ENCODE measurements at regions not wholly inside any gene's neighbourhood (a gene's known extent, or its start where the extent isn't known, plus 50 kb on each side); places are given as distances from the start of the nearest gene placed in this dataset.

- no peaks in the 10 kb centered on the region for H3K79me2 ChIP-seq (ENCODE audit: insufficient read depth, low read depth)
- TF ChIP-seq CTCF (conservative IDR thresholded peaks at IDR 0.05; ENCODE audit: low read depth, low read length): no peak
- H3K27ac ChIP-seq: no peak overlapping the region
- no peaks in the 10 kb centered on the region for H3K4me1 ChIP-seq (ENCODE audit: low read depth, poor library complexity, severe bottlenecking)
- no peaks in the 10 kb centered on the region for H3K36me3 ChIP-seq (ENCODE audit: insufficient read depth)
- no peaks in the 10 kb centered on the region for H3K27me3 ChIP-seq (ENCODE audit: insufficient read depth, low read depth)
- no peak overlapping the region for H3K4me2 ChIP-seq
- no peak overlapping the region for H3K9ac ChIP-seq
- no peak overlapping the region for H3K4me3 ChIP-seq (IDR thresholded peaks at IDR 0.05; ENCODE audit: insufficient read depth, low read depth, low read length)
- H2AFZ ChIP-seq (ENCODE audit: low read depth): no peak overlapping the region
- H4K20me1 ChIP-seq (ENCODE audit: insufficient read depth): no peaks in the 10 kb centered on the region
Observed at GRCh38 chr1:116211294-116211693, 100.1 kb downstream of the MAB21L3 start.

GRCh38 chr1:116218922-116219321 is 107.7 kb downstream of the MAB21L3 start:
- no peak overlapping the region for H3K9ac ChIP-seq
- no peak overlapping the region for H3K4me2 ChIP-seq
- no peak for TF ChIP-seq CTCF (conservative IDR thresholded peaks at IDR 0.05; ENCODE audit: low read depth, low read length)
- H3K4me3 ChIP-seq (IDR thresholded peaks at IDR 0.05; ENCODE audit: insufficient read depth, low read depth, low read length): no peak overlapping the region
- no peaks in the 10 kb centered on the region for H3K4me1 ChIP-seq (ENCODE audit: low read depth, poor library complexity, severe bottlenecking)
- no peaks in the 10 kb centered on the region for H3K36me3 ChIP-seq (ENCODE audit: insufficient read depth)
- no peaks in the 10 kb centered on the region for H4K20me1 ChIP-seq (ENCODE audit: insufficient read depth)
- H3K27ac ChIP-seq: no peak overlapping the region
- H3K79me2 ChIP-seq (ENCODE audit: insufficient read depth, low read depth): no peaks in the 10 kb centered on the region
- no peak overlapping the region for H2AFZ ChIP-seq (ENCODE audit: low read depth)
- H3K27me3 ChIP-seq (ENCODE audit: insufficient read depth, low read depth): no peaks in the 10 kb centered on the region

- H2AFZ ChIP-seq (ENCODE audit: low read depth): no peak overlapping the region
- H3K9ac ChIP-seq: no peak overlapping the region
- no peaks in the 10 kb centered on the region for H3K27me3 ChIP-seq (ENCODE audit: insufficient read depth, low read depth)
- H3K36me3 ChIP-seq (ENCODE audit: insufficient read depth): no peaks in the 10 kb centered on the region
- TF ChIP-seq CTCF (conservative IDR thresholded peaks at IDR 0.05; ENCODE audit: low read depth, low read length): no peak
- no peak overlapping the region for H3K4me2 ChIP-seq
- H3K27ac ChIP-seq: no peak overlapping the region
- no peaks in the 10 kb centered on the region for H3K4me1 ChIP-seq (ENCODE audit: low read depth, poor library complexity, severe bottlenecking)
- no peaks in the 10 kb centered on the region for H3K79me2 ChIP-seq (ENCODE audit: insufficient read depth, low read depth)
- no peak overlapping the region for H3K4me3 ChIP-seq (IDR thresholded peaks at IDR 0.05; ENCODE audit: insufficient read depth, low read depth, low read length)
- H4K20me1 ChIP-seq (ENCODE audit: insufficient read depth): no peaks in the 10 kb centered on the region
Observed at GRCh38 chr1:116219651-116220434, 108.6 kb downstream of the MAB21L3 start.

GRCh38 chr1:116224111-116224510 is 112.9 kb downstream of the MAB21L3 start:
- no peak overlapping the region for H2AFZ ChIP-seq (ENCODE audit: low read depth)
- no peak overlapping the region for H3K9ac ChIP-seq
- TF ChIP-seq CTCF (conservative IDR thresholded peaks at IDR 0.05; ENCODE audit: low read depth, low read length): no peak

More at GRCh38 chr1:116224111-116224510, 112.9 kb downstream of the MAB21L3 start:
- no peak overlapping the region for H3K4me3 ChIP-seq (IDR thresholded peaks at IDR 0.05; ENCODE audit: insufficient read depth, low read depth, low read length)
- no peaks in the 10 kb centered on the region for H4K20me1 ChIP-seq (ENCODE audit: insufficient read depth)
- H3K27ac ChIP-seq: no peak overlapping the region
- no peaks in the 10 kb centered on the region for H3K27me3 ChIP-seq (ENCODE audit: insufficient read depth, low read depth)
- H3K4me2 ChIP-seq: no peak overlapping the region
- peaks cover 5% of the 10 kb centered on the region for H3K4me1 ChIP-seq (ENCODE audit: low read depth, poor library complexity, severe bottlenecking)
- no peaks in the 10 kb centered on the region for H3K36me3 ChIP-seq (ENCODE audit: insufficient read depth)
- H3K79me2 ChIP-seq (ENCODE audit: insufficient read depth, low read depth): no peaks in the 10 kb centered on the region

All from KMS-11 (cell line).